ENCODE measurements at regions not wholly inside any gene's neighbourhood (a gene's known extent, or its start where the extent isn't known, plus 50 kb on each side); places are given as distances from the start of the nearest gene placed in this dataset.

DNA sequence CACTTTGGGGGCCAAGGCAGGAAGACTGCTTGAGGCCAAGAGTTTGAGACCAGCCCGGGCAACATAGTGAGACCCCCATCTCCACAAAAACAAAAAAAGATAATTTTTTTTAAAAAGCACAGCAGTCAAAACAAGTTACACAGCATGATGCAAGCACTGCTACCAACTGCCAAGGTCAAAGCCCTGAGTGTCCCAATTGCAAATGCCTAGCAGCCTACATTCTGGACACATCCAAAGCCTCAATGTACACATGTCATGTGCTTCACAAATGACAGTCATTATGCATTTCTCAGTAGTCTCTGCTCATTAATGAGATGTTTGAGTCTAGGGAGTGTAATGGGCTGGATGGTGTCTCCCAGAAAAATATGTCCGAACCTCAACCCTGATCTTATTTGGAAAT, 113.7 kb upstream of the CCND2 start:
- TF ChIP-seq, protein P1, sequence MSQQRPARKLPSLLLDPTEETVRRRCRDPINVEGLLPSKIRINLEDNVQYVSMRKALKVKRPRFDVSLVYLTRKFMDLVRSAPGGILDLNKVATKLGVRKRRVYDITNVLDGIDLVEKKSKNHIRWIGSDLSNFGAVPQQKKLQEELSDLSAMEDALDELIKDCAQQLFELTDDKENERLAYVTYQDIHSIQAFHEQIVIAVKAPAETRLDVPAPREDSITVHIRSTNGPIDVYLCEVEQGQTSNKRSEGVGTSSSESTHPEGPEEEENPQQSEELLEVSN (IDR thresholded peaks at IDR 0.05; ENCODE audit: borderline replicate concordance, low read depth) = no peak
- no peak for TF ChIP-seq GATA3 (IDR thresholded peaks at IDR 0.05; ENCODE audit: borderline replicate concordance)
- TF ChIP-seq ZSCAN20 (CRISPR knock-in tag; IDR thresholded peaks at IDR 0.05) = no peak
- no peak for TF ChIP-seq KDM1A (IDR thresholded peaks at IDR 0.05; ENCODE audit: low read depth)
- no peak for TF ChIP-seq CHD2 (IDR thresholded peaks at IDR 0.05; ENCODE audit: low read length, partially characterized antibody)
- TF ChIP-seq, protein P2, sequence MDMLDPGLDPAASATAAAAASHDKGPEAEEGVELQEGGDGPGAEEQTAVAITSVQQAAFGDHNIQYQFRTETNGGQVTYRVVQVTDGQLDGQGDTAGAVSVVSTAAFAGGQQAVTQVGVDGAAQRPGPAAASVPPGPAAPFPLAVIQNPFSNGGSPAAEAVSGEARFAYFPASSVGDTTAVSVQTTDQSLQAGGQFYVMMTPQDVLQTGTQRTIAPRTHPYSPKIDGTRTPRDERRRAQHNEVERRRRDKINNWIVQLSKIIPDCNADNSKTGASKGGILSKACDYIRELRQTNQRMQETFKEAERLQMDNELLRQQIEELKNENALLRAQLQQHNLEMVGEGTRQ (IDR thresholded peaks at IDR 0.05) = no peak
- no peak for TF ChIP-seq MAFK (IDR thresholded peaks at IDR 0.05; ENCODE audit: partially characterized antibody)
- TF ChIP-seq ZNF302 (CRISPR knock-in tag; IDR thresholded peaks at IDR 0.05) = no peak
- TF ChIP-seq, protein P3, sequence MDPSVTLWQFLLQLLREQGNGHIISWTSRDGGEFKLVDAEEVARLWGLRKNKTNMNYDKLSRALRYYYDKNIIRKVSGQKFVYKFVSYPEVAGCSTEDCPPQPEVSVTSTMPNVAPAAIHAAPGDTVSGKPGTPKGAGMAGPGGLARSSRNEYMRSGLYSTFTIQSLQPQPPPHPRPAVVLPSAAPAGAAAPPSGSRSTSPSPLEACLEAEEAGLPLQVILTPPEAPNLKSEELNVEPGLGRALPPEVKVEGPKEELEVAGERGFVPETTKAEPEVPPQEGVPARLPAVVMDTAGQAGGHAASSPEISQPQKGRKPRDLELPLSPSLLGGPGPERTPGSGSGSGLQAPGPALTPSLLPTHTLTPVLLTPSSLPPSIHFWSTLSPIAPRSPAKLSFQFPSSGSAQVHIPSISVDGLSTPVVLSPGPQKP (IDR thresholded peaks at IDR 0.05; ENCODE audit: low read depth, low read length) = no peak
- no peak for TF ChIP-seq TFCP2L1 (CRISPR knock-in tag; IDR thresholded peaks at IDR 0.05)
- no peak for TF ChIP-seq TP53 (CRISPR knock-in tag; IDR thresholded peaks at IDR 0.05)
- TF ChIP-seq HOXB5 (CRISPR knock-in tag; IDR thresholded peaks at IDR 0.05) = no peak
- no peak for TF ChIP-seq CBX8 (IDR thresholded peaks at IDR 0.05)
- no peak for TF ChIP-seq HOXA7 (CRISPR knock-in tag; IDR thresholded peaks at IDR 0.05)
- TF ChIP-seq HOXB13 (CRISPR knock-in tag; IDR thresholded peaks at IDR 0.05; ENCODE audit: low read depth) = no peak
- FAIRE-seq = no peak

DNA sequence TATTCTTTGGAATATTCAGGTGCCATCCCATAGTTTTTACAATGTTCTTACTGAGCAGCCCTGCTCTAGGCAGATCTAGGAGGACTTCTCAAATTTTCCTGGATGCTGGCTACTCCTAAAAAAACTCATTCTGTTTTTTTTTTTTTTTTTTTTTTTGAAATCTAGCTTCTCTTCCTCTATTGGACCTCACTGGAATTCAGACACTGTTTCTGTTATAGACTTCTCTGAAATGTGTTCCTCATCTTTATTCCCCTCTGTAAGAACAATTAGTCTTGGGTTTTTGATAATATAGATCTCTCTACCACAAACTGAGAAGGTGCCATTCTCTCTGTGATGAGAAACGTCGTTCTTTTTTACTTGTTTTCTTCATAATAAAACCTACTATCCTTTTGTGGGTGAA, 115.3 kb upstream of the CCND2 start:
- no peak for FAIRE-seq
- ChIA-PET POLR2A (no interaction called here), CTCF (no interaction called here)

More for the DNA sequence above, 113.7 kb upstream of the CCND2 start:
- no peaks in the 10 kb centered on the region for H3K9me3 ChIP-seq
- ATAC-seq (no peak), DNase-seq (ENCODE audit: low read depth in 1 of 2, low spot score in 1 of 2) (no peak)
- ChIA-PET CTCF (no interaction called here), POLR2A (no interaction called here)
- no peak overlapping the region for H3K4me3 ChIP-seq
- no peak overlapping the region for H3K27ac ChIP-seq
- H3K4me2 ChIP-seq = no peak overlapping the region
- H3K4me1 ChIP-seq = no peaks in the 10 kb centered on the region
- 5% methylated on average over 2 of the region's 2 CpGs for WGBS (ENCODE audit: missing lambda C conversion rate)

More for the DNA sequence above, 115.3 kb upstream of the CCND2 start:
- DNase-seq (ENCODE audit: low read depth in 1 of 2, low spot score in 1 of 2) = no peak
- Histone ChIP-seq H3K9me3 (no peaks in the 10 kb centered on the region), H3K4me1 (no peaks in the 10 kb centered on the region), H3K27ac (no peak overlapping the region), H3K4me2 (no peak overlapping the region), H3K4me3 (no peak overlapping the region)
- WGBS (ENCODE audit: missing lambda C conversion rate) = 47% methylated on average over 2 of the region's 2 CpGs
- TF ChIP-seq MAZ (IDR thresholded peaks at IDR 0.05; ENCODE audit: borderline replicate concordance, low read depth, low read length) (no peak), SMC3 (IDR thresholded peaks at IDR 0.05) (no peak), KDM5A (IDR thresholded peaks at IDR 0.05) (no peak), RNF2 (IDR thresholded peaks at IDR 0.05; ENCODE audit: borderline replicate concordance, low read depth) (no peak), HOXA7 (CRISPR knock-in tag; IDR thresholded peaks at IDR 0.05) (no peak), ESRRA (IDR thresholded peaks at IDR 0.05; ENCODE audit: borderline replicate concordance, low read length) (no peak), NPAS2 (CRISPR knock-in tag; IDR thresholded peaks at IDR 0.05; ENCODE audit: borderline replicate concordance) (no peak), EHF (CRISPR knock-in tag; IDR thresholded peaks at IDR 0.05) (no peak), RARB (CRISPR knock-in tag; IDR thresholded peaks at IDR 0.05) (no peak), TP53 (CRISPR knock-in tag; IDR thresholded peaks at IDR 0.05) (no peak), HOXB13 (CRISPR knock-in tag; IDR thresholded peaks at IDR 0.05; ENCODE audit: low read depth) (no peak), HDAC2 (IDR thresholded peaks at IDR 0.05) (no peak)
- TF ChIP-seq, protein P4, sequence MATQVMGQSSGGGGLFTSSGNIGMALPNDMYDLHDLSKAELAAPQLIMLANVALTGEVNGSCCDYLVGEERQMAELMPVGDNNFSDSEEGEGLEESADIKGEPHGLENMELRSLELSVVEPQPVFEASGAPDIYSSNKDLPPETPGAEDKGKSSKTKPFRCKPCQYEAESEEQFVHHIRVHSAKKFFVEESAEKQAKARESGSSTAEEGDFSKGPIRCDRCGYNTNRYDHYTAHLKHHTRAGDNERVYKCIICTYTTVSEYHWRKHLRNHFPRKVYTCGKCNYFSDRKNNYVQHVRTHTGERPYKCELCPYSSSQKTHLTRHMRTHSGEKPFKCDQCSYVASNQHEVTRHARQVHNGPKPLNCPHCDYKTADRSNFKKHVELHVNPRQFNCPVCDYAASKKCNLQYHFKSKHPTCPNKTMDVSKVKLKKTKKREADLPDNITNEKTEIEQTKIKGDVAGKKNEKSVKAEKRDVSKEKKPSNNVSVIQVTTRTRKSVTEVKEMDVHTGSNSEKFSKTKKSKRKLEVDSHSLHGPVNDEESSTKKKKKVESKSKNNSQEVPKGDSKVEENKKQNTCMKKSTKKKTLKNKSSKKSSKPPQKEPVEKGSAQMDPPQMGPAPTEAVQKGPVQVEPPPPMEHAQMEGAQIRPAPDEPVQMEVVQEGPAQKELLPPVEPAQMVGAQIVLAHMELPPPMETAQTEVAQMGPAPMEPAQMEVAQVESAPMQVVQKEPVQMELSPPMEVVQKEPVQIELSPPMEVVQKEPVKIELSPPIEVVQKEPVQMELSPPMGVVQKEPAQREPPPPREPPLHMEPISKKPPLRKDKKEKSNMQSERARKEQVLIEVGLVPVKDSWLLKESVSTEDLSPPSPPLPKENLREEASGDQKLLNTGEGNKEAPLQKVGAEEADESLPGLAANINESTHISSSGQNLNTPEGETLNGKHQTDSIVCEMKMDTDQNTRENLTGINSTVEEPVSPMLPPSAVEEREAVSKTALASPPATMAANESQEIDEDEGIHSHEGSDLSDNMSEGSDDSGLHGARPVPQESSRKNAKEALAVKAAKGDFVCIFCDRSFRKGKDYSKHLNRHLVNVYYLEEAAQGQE (IDR thresholded peaks at IDR 0.05) = no peak
- ATAC-seq = no peak
